OCI-LY1 (cell line): ENCODE measurements at regions not wholly inside any gene's neighbourhood (a gene's known extent, or its start where the extent isn't known, plus 50 kb on each side); places are given as distances from the start of the nearest gene placed in this dataset.

Source experiments
- H2AFZ ChIP-seq: fragments of 200-600 bp; sonication (generic), shearing (Covaris generic); 2 replicates; pipeline ENCODE4 v1.6.0; 2014; ENCODE audit warnings: antibody characterized with exemption, mild to moderate bottlenecking, low read length
- H3F3A ChIP-seq: fragments of 200-600 bp; sonication (generic), shearing (Covaris generic); 2 replicates; pipeline ENCODE4 v1.6.0; 2014; ENCODE audit warnings: mild to moderate bottlenecking, antibody characterized with exemption, low read length, moderate library complexity; ENCODE audit not compliant: insufficient read depth
- H3K27ac ChIP-seq: fragments of 200-600 bp; sonication (generic); 2 replicates; pipeline ENCODE4 v1.5.1; 2014; ENCODE audit warnings: low read length, mixed run types, mild to moderate bottlenecking, low read depth; ENCODE audit not compliant: poor library complexity, severe bottlenecking
- H3K27me3 ChIP-seq: fragments of 200-600 bp; sonication (generic); 2 replicates; pipeline ENCODE4 v1.6.0; 2014; ENCODE audit warnings: antibody characterized with exemption, mild to moderate bottlenecking, low read length, moderate library complexity; ENCODE audit not compliant: insufficient read depth
- H3K36me3 ChIP-seq: fragments of 200-600 bp; sonication (generic); 2 replicates; pipeline ENCODE4 v1.6.1; 2014; ENCODE audit warnings: mild to moderate bottlenecking, antibody characterized with exemption, low read length, moderate library complexity, mixed read lengths; ENCODE audit not compliant: insufficient read depth
- H3K4me1 ChIP-seq: fragments of 200-600 bp; sonication (generic); 2 replicates; pipeline ENCODE4 v1.5.1; 2014; ENCODE audit warnings: mild to moderate bottlenecking, low read length, moderate library complexity; ENCODE audit not compliant: insufficient read depth, severe bottlenecking
- H3K4me2 ChIP-seq: fragments of 200-600 bp; sonication (generic), shearing (Covaris generic); 2 replicates; pipeline ENCODE4 v1.6.1; 2014; ENCODE audit warnings: low read length
- H3K4me3 ChIP-seq: fragments of 200-600 bp; sonication (generic); 2 replicates; pipeline ENCODE4 v1.5.1; 2014; ENCODE audit warnings: low read length, low read depth, mild to moderate bottlenecking, mixed read lengths; ENCODE audit not compliant: poor library complexity, severe bottlenecking
- H3K79me2 ChIP-seq: fragments of 200-600 bp; shearing (Covaris generic); 2 replicates; pipeline ENCODE4 v1.6.1; 2016; ENCODE audit warnings: mixed run types, low read length, mixed read lengths; ENCODE audit not compliant: insufficient read depth
- H3K9ac ChIP-seq: fragments of 200-600 bp; sonication (generic), shearing (Covaris generic); 2 replicates; pipeline ENCODE4 v1.6.1; 2014; ENCODE audit warnings: mild to moderate bottlenecking, low read length, mixed read lengths
- H3K9me2 ChIP-seq: fragments of 200-600 bp; sonication (generic), shearing (Covaris generic); 2 replicates; pipeline ENCODE4 v1.6.1; 2014; ENCODE audit warnings: low read depth, mild to moderate bottlenecking, low read length, mixed read lengths
- H3K9me3 ChIP-seq: fragments of 200-600 bp; shearing (Covaris generic); 2 replicates; pipeline ENCODE4 v1.6.1; 2014; ENCODE audit warnings: low read length, mixed read lengths
- H4K20me1 ChIP-seq: fragments of 200-600 bp; sonication (generic), shearing (Covaris generic); 2 replicates; pipeline ENCODE4 v1.6.0; 2016; ENCODE audit warnings: mild to moderate bottlenecking, low read length; ENCODE audit not compliant: insufficient read depth
- CTCF ChIP-seq: fragments of 200-600 bp; sonication (generic), shearing (Covaris generic); IDR thresholded peaks from 2 replicates; pipeline ENCODE4 v1.5.1; 2017; ENCODE audit warnings: mild to moderate bottlenecking, antibody characterized with exemption, low read length, moderate library complexity, mixed read lengths
- EZH2 ChIP-seq: fragments of 200-600 bp; sonication (generic), shearing (Covaris generic); IDR thresholded peaks from 2 replicates; pipeline ENCODE4 v1.8.0; 2017; ENCODE audit warnings: borderline replicate concordance, mixed run types, mild to moderate bottlenecking, antibody characterized with exemption, low read length, moderate library complexity, mixed read lengths

- Histone ChIP-seq H3K9me2 (no peaks in the 10 kb centered on the region), H3K9ac (no peak overlapping the region), H2AFZ (no peak overlapping the region), H3K36me3 (no peaks in the 10 kb centered on the region), H3K4me1 (no peaks in the 10 kb centered on the region), H3K27ac (no peak overlapping the region), H3K27me3 (no peaks in the 10 kb centered on the region), H3K4me2 (no peak overlapping the region), H3K79me2 (no peaks in the 10 kb centered on the region), H4K20me1 (no peaks in the 10 kb centered on the region), H3F3A (no peaks in the 10 kb centered on the region), H3K4me3 (no peak overlapping the region), H3K9me3 (no peaks in the 10 kb centered on the region)
- TF ChIP-seq CTCF (peak; percentile 40), EZH2 (no peak)
These were observed 673.0 kb downstream of the ELAVL2 start for GRCh38 chr9:23153058-23153457.

GRCh38 chr9:23160491-23160890 lies 665.5 kb downstream of the ELAVL2 start:
- Histone ChIP-seq H3F3A (no peaks in the 10 kb centered on the region), H3K27ac (no peak overlapping the region), H3K4me2 (no peak overlapping the region), H3K9ac (no peak overlapping the region), H3K4me3 (no peak overlapping the region), H2AFZ (no peak overlapping the region), H3K9me3 (no peaks in the 10 kb centered on the region), H3K36me3 (no peaks in the 10 kb centered on the region), H3K79me2 (no peaks in the 10 kb centered on the region), H3K27me3 (no peaks in the 10 kb centered on the region), H3K4me1 (no peaks in the 10 kb centered on the region), H3K9me2 (no peaks in the 10 kb centered on the region), H4K20me1 (no peaks in the 10 kb centered on the region)
- TF ChIP-seq CTCF (no peak), EZH2 (no peak)

- Histone ChIP-seq H3K79me2 (no peaks in the 10 kb centered on the region), H3K9me3 (no peaks in the 10 kb centered on the region), H4K20me1 (no peaks in the 10 kb centered on the region), H3K4me2 (no peak overlapping the region), H3K27ac (no peak overlapping the region), H3K4me1 (no peaks in the 10 kb centered on the region), H3K27me3 (no peaks in the 10 kb centered on the region), H3F3A (no peaks in the 10 kb centered on the region), H2AFZ (no peak overlapping the region), H3K9me2 (no peaks in the 10 kb centered on the region), H3K4me3 (no peak overlapping the region), H3K36me3 (no peaks in the 10 kb centered on the region), H3K9ac (no peak overlapping the region)
- TF ChIP-seq EZH2 (no peak), CTCF (no peak)
These were observed 665.0 kb downstream of the ELAVL2 start for GRCh38 chr9:23160952-23161469.
